ENCODE measurements at regions not wholly inside any gene's neighbourhood (a gene's known extent, or its start where the extent isn't known, plus 50 kb on each side); places are given as distances from the start of the nearest gene placed in this dataset.

DNA sequence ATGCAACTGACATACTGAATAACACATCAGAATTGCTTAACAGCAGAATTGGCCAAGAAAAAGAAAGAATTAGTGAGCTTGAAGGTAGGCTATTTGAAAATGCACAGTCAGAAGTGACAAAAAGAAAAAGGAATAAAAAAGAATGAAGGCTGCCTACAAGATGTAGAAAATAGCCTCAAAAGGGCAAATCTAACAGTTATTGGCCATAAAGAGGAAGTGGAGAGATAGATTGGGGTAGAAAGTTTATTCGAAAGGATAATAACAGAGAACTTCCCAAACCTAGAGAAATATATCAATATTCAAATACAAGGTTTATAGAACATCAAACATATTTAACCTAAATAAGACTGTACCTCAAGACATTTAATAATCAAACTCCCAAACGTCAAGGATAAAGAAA lies 67.5 kb downstream of the ATP6V1G3 start:
- no peak for DNase-seq

- no peak for DNase-seq
Observed at GRCh38 chr1:198472119-198472518, 68.4 kb downstream of the ATP6V1G3 start.

DNA sequence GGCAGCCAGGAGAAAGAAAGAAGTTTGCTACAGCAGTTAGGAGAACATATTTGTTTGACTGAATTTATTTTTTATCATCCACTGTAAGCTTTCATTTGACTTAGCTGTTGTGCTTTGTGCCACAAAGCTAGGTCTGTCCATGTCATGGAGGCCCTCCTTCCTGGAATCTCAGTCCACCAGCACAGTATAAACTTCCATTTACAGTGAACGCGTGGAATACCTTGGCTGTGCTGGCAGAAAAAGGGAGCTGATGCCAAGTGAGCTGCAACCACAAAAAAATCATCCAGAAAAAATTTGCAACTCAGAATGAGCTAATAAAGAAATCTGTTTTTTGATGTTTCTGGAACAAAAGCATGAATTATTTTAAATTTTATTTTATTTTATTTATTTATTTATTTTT lies 72.6 kb downstream of the ATP6V1G3 start:
- no peak for DNase-seq

GRCh38 chr1:198467342-198467741 lies 73.1 kb downstream of the ATP6V1G3 start:
- DNase-seq, result no peak

- peak; percentile 54 for DNase-seq
Observed at GRCh38 chr1:198465201-198466144, 75.0 kb downstream of the ATP6V1G3 start.

- no peak for DNase-seq
Observed at GRCh38 chr1:198463709-198464108, 76.8 kb downstream of the ATP6V1G3 start.

DNA sequence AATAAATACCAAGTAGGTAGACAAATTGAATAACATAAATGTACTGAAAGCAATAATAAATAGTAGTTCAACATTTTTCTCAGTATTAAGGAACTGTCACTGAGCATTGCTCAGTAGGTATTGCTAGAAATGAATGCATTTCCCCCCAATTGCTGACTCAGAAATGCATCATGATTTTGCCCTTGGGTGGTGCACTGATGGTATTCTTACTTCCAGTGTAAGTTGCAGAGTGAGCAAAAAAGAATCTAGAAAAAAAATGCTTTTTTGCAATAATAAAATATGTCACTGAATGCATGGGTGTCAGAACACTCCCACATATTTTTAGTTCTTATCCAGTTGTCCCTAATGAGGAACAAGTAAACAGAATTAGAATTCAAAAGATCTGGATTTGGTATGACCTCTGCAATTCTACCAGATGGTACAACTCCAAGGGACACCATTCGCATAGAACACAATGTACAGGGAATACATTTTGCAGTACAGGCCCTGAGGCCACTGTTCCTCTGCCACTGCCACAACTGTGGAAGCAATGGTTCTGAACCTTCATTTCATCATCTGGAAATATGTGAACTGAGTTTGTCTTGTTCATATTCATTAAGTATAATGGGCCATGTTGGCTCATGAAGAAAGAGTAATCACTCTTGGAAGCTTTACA lies 78.0 kb downstream of the ATP6V1G3 start:
- DNase-seq, result peak; percentile 64

GRCh38 chr1:198455966-198456365 lies 84.5 kb downstream of the ATP6V1G3 start:
- no peak for DNase-seq

GRCh38 chr1:198449727-198450433 lies 90.6 kb downstream of the ATP6V1G3 start:
- DNase-seq, result peak; percentile 44

GRCh38 chr1:198449261-198449660 lies 91.2 kb downstream of the ATP6V1G3 start:
- no peak for DNase-seq

GRCh38 chr1:198447468-198447867 lies 93.0 kb downstream of the ATP6V1G3 start:
- DNase-seq, result no peak

DNA sequence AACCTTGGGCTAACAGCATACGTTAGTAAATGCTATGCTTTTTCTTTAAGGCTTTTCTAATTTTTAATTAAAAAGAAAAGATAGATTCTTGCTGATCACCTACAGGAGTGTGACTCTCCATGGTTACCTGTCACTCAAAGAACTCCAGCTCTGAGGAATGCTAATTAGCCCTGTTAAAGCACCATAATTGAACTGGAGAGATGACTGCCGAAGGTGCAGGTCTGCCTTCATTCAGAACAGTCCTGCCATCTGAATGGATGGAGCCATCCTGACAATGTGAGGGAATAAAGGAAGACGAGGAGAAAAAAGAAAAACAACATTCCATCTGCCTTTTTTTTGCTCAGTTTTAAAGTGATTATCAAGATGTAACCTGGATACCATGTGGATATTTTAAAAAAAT lies 94.6 kb downstream of the ATP6V1G3 start:
- no peak for DNase-seq

DNA sequence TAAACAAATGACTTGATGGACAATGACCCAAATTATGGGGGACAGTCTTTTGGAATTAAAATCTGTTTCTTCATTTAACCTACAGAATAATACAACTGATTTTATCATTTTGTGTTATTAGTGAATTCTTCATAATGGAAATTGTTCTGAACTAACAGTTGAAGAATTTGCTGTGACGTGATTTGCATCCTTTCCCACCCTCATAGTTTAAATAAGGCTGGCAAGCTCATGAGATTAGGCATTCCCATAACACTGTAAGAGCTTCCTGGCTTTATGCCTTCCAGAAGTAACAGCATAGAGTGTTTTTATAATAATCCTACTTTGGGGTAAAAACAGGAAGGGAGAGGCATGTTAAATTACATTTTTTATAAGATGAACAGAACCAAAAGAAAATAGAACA lies 95.7 kb downstream of the ATP6V1G3 start:
- DNase-seq, result peak; percentile 61

DNA sequence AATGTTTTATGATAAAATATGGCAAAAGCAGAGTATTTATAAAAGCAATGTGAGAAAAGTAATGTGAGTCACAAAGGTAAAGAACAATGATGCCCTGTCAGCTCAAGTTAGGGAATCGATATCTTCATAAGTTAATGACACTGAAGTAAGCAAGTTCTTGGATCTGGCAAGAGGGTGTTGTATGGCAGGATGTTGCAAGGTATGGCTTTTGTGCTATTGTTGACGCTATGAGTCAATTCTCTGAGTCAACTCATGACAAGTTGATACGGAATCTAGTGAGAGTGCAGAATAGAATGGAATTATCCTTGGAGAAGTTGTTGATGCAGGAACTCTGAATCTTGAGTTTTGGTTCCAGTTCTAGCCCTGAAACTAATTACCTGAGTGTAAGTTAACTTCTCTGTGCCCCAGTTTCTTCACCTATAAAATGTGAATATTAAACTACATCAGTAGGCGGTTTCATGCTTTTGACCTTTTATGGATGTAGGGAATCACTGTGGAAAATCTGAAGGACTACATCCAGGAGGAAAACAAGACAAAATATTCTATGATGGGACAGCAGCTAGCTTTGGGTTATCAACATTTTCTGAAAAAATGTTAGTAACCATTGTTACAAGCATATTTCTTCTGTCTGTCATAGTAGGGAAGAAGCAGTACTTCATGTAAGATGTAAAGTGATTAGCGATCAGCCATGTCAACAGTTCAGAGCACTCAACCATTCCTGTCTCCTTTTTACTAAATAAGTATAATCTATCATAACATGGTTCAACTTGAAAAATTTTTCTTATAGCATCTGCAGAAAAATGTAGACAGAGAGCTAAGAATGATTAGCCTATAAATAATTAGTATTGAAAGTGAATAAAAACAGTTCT lies 96.9 kb downstream of the ATP6V1G3 start:
- peak; percentile 95 for DNase-seq

GRCh38 chr1:198440842-198441241 lies 99.6 kb downstream of the ATP6V1G3 start:
- DNase-seq, result no peak

DNA sequence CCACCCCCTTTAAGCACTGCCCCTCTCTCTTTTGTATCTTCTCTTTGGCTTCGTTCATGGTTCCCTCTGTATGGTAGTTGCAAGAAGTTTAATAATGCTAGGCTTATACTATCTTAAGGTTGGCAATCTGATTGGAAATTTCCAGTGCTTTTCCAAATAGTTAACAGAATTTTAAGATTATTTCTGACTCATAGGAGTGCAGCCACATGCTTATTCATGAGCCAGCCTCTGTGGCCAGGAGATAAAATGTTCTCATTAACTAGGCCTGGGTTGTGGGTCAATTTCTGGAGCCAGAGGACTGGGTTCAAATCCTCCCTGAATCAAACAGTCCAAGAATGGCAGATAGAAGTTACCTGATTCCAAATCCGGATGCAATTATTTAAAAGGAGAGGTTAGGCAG lies 103.1 kb downstream of the ATP6V1G3 start:
- peak; percentile 39 for DNase-seq

DNA sequence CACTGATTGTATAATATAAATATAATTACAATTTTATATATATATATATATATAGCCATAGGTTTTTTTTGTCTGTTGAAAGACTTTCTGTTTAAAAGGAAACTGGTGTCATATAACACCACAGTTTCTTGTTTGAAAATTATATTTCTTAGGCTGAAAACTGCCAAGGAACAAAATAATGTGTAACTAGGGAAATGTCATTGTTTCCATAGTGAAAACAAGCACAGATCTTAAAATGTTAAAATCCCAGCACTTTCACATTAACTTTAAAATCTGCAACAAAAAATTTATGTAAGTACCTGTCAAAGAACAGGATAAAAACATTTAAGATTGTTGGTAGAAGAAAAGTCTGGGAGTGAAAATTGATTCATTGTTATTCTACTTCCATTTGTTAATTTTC lies 104.2 kb downstream of the ATP6V1G3 start:
- no peak for DNase-seq

DNA sequence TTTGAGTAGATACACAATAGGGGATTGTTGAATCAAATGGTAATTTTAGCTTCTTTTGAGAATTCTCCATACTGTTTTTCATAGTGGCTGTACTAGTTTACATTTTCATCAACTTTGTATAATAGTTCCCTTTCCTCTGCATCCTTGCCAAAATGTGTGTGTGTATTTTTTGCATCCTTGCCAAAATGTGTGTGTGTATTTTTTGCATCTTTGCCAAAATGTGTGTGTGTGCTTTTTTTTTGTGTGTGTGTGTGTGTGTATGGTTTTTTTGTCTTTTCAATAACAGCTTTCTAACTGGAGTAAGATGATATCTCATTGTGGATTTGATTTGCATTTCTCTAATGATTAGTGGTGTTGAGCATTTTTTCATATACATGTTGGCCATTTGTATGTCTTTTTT lies 105.4 kb downstream of the ATP6V1G3 start:
- DNase-seq, result no peak

DNA sequence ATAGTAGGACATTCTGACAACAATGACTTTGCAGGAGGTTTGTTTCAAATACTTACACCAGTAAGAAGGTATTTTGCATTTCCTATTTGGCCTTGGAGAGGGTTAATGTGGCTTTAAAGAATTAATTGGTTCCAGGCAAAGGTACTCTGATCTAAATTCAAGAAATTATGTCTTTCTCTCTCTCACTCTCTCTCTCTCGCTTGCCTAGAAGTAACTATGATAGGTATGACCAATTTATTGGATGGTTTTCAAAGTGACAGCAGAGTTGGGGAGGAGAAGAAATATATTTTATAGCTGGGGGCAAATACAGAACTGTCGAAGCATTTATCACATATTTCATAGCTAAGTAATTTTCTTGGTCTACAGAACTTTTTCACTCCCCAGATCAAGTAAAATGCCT lies 116.0 kb downstream of the ATP6V1G3 start:
- no peak for DNase-seq

- DNase-seq, result no peak
Observed at GRCh38 chr1:198423673-198424072, 116.8 kb downstream of the ATP6V1G3 start.

- no peak for DNase-seq
Observed at GRCh38 chr1:198417039-198417438, 123.4 kb downstream of the ATP6V1G3 start.

- DNase-seq, result no peak
Observed at GRCh38 chr1:198416296-198416695, 124.2 kb downstream of the ATP6V1G3 start.

GRCh38 chr1:198411240-198411639 lies 129.2 kb downstream of the ATP6V1G3 start:
- DNase-seq, result no peak

Data from HCEC 1CT (cell line).